Activated T-helper 17 cell treated with anti-CD3 and anti-CD28 coated beads, Interleukin-2, amount 50 U/mL, for 72 hours (primary cell): ENCODE measurements at regions not wholly inside any gene's neighbourhood (a gene's known extent, or its start where the extent isn't known, plus 50 kb on each side); places are given as distances from the start of the nearest gene placed in this dataset.
"Not testable (repeated sequence)": the region's sequence is repeated elsewhere in the genome, so short reads cannot be mapped to it uniquely, and the experiment has no call there.

ENCODE experiments used
- ATAC-seq: fragments of 150-1000 bp; cut with Tn5 transposase; replicated peaks from 2 replicates; pipeline ENCODE4 v1.10.0; 2021; ENCODE audit warnings: mild to moderate bottlenecking, moderate library complexity
- H3K27ac Mint-ChIP-seq: one replicate; pipeline ENCODE4 v1.8.0; 2022; ENCODE audit warnings: mixed read lengths
- H3K27me3 Mint-ChIP-seq: one replicate; pipeline ENCODE4 v1.8.0; 2022; ENCODE audit warnings: mixed read lengths
- H3K36me3 Mint-ChIP-seq: one replicate; pipeline ENCODE4 v1.8.0; 2022; ENCODE audit warnings: low read depth, mild to moderate bottlenecking, mixed read lengths
- H3K4me1 Mint-ChIP-seq: one replicate; pipeline ENCODE4 v1.8.0; 2022; ENCODE audit warnings: mixed read lengths
- H3K4me3 Mint-ChIP-seq: one replicate; pipeline ENCODE4 v1.8.0; 2022; ENCODE audit warnings: mild to moderate bottlenecking, mixed read lengths
- H3K9me3 Mint-ChIP-seq: one replicate; pipeline ENCODE4 v1.8.0; 2022; ENCODE audit warnings: mixed read lengths

GRCh38 chr14:28142400-28143015, 624.1 kb upstream of the FOXG1 start:
- no peaks in the 10 kb centered on the region for H3K36me3 Mint-ChIP-seq
- H3K4me3 Mint-ChIP-seq = no peak overlapping the region
- H3K9me3 Mint-ChIP-seq = peaks cover 8% of the 10 kb centered on the region
- no peak overlapping the region for H3K27ac Mint-ChIP-seq
- ATAC-seq = no peak
- no peaks in the 10 kb centered on the region for H3K27me3 Mint-ChIP-seq
- no peaks in the 10 kb centered on the region for H3K4me1 Mint-ChIP-seq

- Mint-ChIP-seq H3K4me3 (no peak overlapping the region), H3K36me3 (no peaks in the 10 kb centered on the region), H3K4me1 (no peaks in the 10 kb centered on the region), H3K27ac (no peak overlapping the region), H3K9me3 (peaks cover 4% of the 10 kb centered on the region), H3K27me3 (no peaks in the 10 kb centered on the region)
- no peak for ATAC-seq
These were observed 623.3 kb upstream of the FOXG1 start for GRCh38 chr14:28143316-28143715.

- Mint-ChIP-seq H3K4me1 (no peaks in the 10 kb centered on the region), H3K27ac (no peak overlapping the region), H3K36me3 (no peaks in the 10 kb centered on the region), H3K9me3 (peaks cover 10% of the 10 kb centered on the region), H3K4me3 (no peak overlapping the region), H3K27me3 (no peaks in the 10 kb centered on the region)
- no peak for ATAC-seq
These were observed 614.7 kb upstream of the FOXG1 start for GRCh38 chr14:28151926-28152325.

- Mint-ChIP-seq H3K9me3 (peaks cover 12% of the 10 kb centered on the region), H3K4me1 (no peaks in the 10 kb centered on the region), H3K4me3 (no peak overlapping the region)
These were observed 614.0 kb upstream of the FOXG1 start for GRCh38 chr14:28152453-28153044.

GRCh38 chr14:28157289-28157869, 609.2 kb upstream of the FOXG1 start:
- Mint-ChIP-seq H3K4me3 (no peak overlapping the region), H3K27ac (no peak overlapping the region), H3K4me1 (no peaks in the 10 kb centered on the region), H3K27me3 (no peaks in the 10 kb centered on the region), H3K36me3 (no peaks in the 10 kb centered on the region), H3K9me3 (peaks cover 9% of the 10 kb centered on the region)
- no peak for ATAC-seq

More at GRCh38 chr14:28152453-28153044, 614.0 kb upstream of the FOXG1 start:
- no peak for ATAC-seq
- H3K27ac Mint-ChIP-seq = no peak overlapping the region
- H3K36me3 Mint-ChIP-seq = no peaks in the 10 kb centered on the region
- no peaks in the 10 kb centered on the region for H3K27me3 Mint-ChIP-seq

- H3K36me3 Mint-ChIP-seq = no peaks in the 10 kb centered on the region
- no peak overlapping the region for H3K27ac Mint-ChIP-seq
- no peaks in the 10 kb centered on the region for H3K27me3 Mint-ChIP-seq
- peaks cover 6% of the 10 kb centered on the region for H3K9me3 Mint-ChIP-seq
- ATAC-seq = no peak
- H3K4me1 Mint-ChIP-seq = no peaks in the 10 kb centered on the region
- H3K4me3 Mint-ChIP-seq = no peak overlapping the region
These were observed 608.4 kb upstream of the FOXG1 start for GRCh38 chr14:28157887-28158791.

- H3K4me3 Mint-ChIP-seq = no peak overlapping the region
- H3K4me1 Mint-ChIP-seq = no peaks in the 10 kb centered on the region
- no peak overlapping the region for H3K27ac Mint-ChIP-seq
- no peaks in the 10 kb centered on the region for H3K36me3 Mint-ChIP-seq
- peaks cover 3% of the 10 kb centered on the region for H3K9me3 Mint-ChIP-seq
- H3K27me3 Mint-ChIP-seq = no peaks in the 10 kb centered on the region
- no peak for ATAC-seq
These were observed 605.5 kb upstream of the FOXG1 start for GRCh38 chr14:28161040-28161439.

GRCh38 chr14:28163233-28163632, 603.4 kb upstream of the FOXG1 start:
- Mint-ChIP-seq H3K4me1 (no peaks in the 10 kb centered on the region), H3K27ac (no peak overlapping the region), H3K9me3 (peaks cover 5% of the 10 kb centered on the region), H3K36me3 (no peaks in the 10 kb centered on the region), H3K4me3 (no peak overlapping the region), H3K27me3 (no peaks in the 10 kb centered on the region)
- ATAC-seq = no peak

- Mint-ChIP-seq H3K9me3 (peaks cover 5% of the 10 kb centered on the region), H3K36me3 (no peaks in the 10 kb centered on the region), H3K4me1 (no peaks in the 10 kb centered on the region), H3K27me3 (no peaks in the 10 kb centered on the region), H3K4me3 (no peak overlapping the region), H3K27ac (no peak overlapping the region)
- ATAC-seq = no peak
These were observed 602.7 kb upstream of the FOXG1 start for GRCh38 chr14:28163897-28164296.

GRCh38 chr14:28187902-28188830, 578.4 kb upstream of the FOXG1 start:
- H3K9me3 Mint-ChIP-seq, H3K27ac Mint-ChIP-seq, H3K27me3 Mint-ChIP-seq, ATAC-seq, H3K36me3 Mint-ChIP-seq, H3K4me3 Mint-ChIP-seq, H3K4me1 Mint-ChIP-seq: not testable (repeated sequence)

- Mint-ChIP-seq H3K27ac (no peak overlapping the region), H3K4me3 (no peak overlapping the region), H3K36me3 (no peaks in the 10 kb centered on the region), H3K9me3 (peaks cover 13% of the 10 kb centered on the region), H3K27me3 (no peaks in the 10 kb centered on the region), H3K4me1 (no peaks in the 10 kb centered on the region)
- no peak for ATAC-seq
These were observed 569.7 kb upstream of the FOXG1 start for GRCh38 chr14:28196878-28197277.

GRCh38 chr14:28220391-28220790, 546.2 kb upstream of the FOXG1 start:
- no peak for ATAC-seq
- no peak overlapping the region for H3K4me3 Mint-ChIP-seq
- no peaks in the 10 kb centered on the region for H3K27me3 Mint-ChIP-seq
- H3K9me3 Mint-ChIP-seq = peaks cover 17% of the 10 kb centered on the region
- H3K36me3 Mint-ChIP-seq = no peaks in the 10 kb centered on the region
- no peak overlapping the region for H3K27ac Mint-ChIP-seq
- H3K4me1 Mint-ChIP-seq = no peaks in the 10 kb centered on the region

- H3K36me3 Mint-ChIP-seq = no peaks in the 10 kb centered on the region
- H3K27me3 Mint-ChIP-seq = no peaks in the 10 kb centered on the region
- no peak overlapping the region for H3K27ac Mint-ChIP-seq
- no peaks in the 10 kb centered on the region for H3K4me1 Mint-ChIP-seq
- no peak overlapping the region for H3K4me3 Mint-ChIP-seq
- no peak for ATAC-seq
- H3K9me3 Mint-ChIP-seq = peaks cover 28% of the 10 kb centered on the region
These were observed 525.7 kb upstream of the FOXG1 start for GRCh38 chr14:28240909-28241308.

GRCh38 chr14:28242895-28243294, 523.7 kb upstream of the FOXG1 start:
- no peaks in the 10 kb centered on the region for H3K27me3 Mint-ChIP-seq
- no peak overlapping the region for H3K27ac Mint-ChIP-seq
- ATAC-seq = no peak
- peaks cover 21% of the 10 kb centered on the region for H3K9me3 Mint-ChIP-seq
- no peaks in the 10 kb centered on the region for H3K4me1 Mint-ChIP-seq
- H3K4me3 Mint-ChIP-seq = no peak overlapping the region
- no peaks in the 10 kb centered on the region for H3K36me3 Mint-ChIP-seq
